ENCODE measurements at regions not wholly inside any gene's neighbourhood (a gene's known extent, or its start where the extent isn't known, plus 50 kb on each side); places are given as distances from the start of the nearest gene placed in this dataset.

DNA sequence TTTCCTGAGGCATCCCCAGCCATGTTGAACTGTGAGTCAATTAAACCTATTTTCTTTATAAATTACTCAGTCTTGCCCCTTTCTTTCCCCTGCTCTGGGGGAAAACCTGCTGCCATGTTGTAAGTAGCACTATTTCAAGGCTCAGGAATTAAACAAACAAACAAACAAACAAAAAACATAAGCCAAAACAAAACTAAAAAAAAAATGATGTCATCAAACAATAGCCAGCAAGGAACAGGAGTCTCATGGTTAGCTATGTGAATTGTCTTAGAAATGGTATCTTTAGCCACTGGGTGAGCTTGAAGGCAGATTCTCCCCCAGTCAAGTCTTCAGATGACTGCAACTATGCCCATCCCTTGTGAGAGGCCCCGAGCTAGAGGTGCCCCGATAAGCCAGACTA lies 823.4 kb upstream of the ZEB2 start:
- TF ChIP-seq, protein P1, sequence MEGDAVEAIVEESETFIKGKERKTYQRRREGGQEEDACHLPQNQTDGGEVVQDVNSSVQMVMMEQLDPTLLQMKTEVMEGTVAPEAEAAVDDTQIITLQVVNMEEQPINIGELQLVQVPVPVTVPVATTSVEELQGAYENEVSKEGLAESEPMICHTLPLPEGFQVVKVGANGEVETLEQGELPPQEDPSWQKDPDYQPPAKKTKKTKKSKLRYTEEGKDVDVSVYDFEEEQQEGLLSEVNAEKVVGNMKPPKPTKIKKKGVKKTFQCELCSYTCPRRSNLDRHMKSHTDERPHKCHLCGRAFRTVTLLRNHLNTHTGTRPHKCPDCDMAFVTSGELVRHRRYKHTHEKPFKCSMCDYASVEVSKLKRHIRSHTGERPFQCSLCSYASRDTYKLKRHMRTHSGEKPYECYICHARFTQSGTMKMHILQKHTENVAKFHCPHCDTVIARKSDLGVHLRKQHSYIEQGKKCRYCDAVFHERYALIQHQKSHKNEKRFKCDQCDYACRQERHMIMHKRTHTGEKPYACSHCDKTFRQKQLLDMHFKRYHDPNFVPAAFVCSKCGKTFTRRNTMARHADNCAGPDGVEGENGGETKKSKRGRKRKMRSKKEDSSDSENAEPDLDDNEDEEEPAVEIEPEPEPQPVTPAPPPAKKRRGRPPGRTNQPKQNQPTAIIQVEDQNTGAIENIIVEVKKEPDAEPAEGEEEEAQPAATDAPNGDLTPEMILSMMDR (IDR thresholded peaks at IDR 0.05; ENCODE audit: insufficient read depth, low read depth, low read length) = no peak
- no peak overlapping the region for H3K4me3 ChIP-seq (ENCODE audit: low read depth, low read length)
- DNase-seq (ENCODE audit: low read depth) = no peak

DNA sequence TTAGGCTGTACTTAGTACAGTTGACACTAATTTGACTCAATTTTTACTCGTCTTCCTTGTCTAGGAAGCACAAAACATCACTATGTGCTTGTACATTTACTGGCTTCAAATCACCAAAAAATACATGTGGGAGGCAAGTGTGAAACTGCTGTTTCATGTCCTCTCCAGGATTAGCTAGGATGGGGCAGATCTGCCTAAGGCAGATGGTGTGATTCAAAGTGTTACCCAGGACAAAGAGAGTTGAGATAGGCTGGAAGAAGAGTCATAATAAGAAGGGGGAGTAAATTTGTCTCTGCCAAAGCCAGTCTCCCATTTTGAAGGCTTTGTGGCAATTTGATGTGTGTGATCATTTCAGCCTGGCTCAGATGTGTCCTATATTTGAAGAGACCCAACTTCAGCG lies 821.6 kb upstream of the ZEB2 start:
- TF ChIP-seq, protein P1 (IDR thresholded peaks at IDR 0.05; ENCODE audit: insufficient read depth, low read depth, low read length) = no peak
- no peak overlapping the region for H3K4me3 ChIP-seq (ENCODE audit: low read depth, low read length)
- no peak for DNase-seq (ENCODE audit: low read depth)

DNA sequence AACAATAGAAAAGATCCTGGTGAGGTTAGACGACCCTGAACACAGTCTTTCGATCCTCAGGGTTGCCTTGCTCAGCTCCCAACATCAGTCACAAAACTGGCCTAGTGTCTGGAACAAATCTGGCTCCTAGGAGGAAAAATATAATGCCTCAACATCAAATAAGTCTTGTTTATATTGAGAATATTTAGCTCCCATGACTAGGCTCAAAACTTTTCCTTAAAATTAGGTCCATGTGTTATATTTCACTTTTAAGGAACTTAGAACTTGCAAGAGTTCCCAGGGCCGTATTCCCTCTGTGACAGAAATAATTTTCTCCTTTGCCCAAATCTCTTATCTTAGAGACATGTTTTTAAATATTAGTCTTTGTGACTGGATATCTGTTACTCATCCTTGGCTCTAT lies 819.7 kb upstream of the ZEB2 start:
- no peak overlapping the region for H3K4me3 ChIP-seq (ENCODE audit: low read depth, low read length)
- TF ChIP-seq, protein P1 (IDR thresholded peaks at IDR 0.05; ENCODE audit: insufficient read depth, low read depth, low read length) = no peak
- no peak for DNase-seq (ENCODE audit: low read depth)

DNA sequence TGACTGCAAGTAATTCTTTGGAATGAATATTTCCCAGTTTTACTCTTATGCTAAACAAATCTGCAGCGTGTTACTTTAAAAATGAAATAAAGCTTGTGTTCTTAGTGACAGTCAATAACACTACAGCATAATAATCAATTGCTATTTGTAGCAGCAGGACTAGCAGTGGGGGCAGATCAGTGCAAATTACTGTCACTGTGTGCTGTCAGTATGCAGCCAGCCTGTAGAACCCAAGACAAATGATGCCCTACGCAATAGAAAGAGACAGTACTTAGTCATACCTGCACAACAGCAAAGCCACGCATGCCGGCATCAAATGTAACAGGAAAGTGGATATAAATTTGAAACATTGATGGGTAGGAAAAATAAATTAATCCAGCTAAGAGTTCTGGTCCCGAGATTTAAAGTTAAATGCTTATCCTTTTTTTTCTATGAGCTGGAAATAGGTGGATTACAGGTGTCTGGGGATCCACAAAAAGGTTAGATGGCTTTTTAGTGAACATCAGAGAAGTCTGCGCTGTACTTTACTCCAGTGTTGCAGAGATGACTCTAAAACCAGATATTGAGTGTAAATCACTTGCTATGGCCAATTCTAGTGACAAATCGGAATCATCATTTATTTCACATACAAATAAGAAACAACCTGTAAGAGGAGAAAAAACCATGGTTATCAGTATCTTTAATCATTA lies 812.4 kb upstream of the ZEB2 start:
- TF ChIP-seq, protein P1 (IDR thresholded peaks at IDR 0.05; ENCODE audit: insufficient read depth, low read depth, low read length) = no peak
- no peak overlapping the region for H3K4me3 ChIP-seq (ENCODE audit: low read depth, low read length)
- DNase-seq (ENCODE audit: low read depth) = no peak

DNA sequence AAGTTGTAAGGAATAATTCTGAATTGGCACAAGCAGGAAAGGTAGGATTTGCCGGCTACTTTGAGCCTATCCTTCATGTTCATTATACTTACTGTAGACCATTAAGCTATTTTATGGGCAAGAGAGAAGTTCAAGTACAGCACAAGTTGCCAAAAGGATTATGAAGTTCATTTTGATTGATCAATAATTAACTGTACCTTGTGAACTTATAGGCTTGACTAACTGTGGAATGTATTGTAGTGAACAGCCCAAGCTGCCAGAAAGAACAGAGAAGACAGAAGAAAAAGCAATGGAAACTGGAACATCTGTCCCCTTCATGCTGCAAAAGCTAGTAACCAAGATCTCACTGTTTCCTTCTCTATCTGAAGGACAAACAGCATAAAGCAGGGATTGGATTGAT lies 810.1 kb upstream of the ZEB2 start:
- H3K4me3 ChIP-seq (ENCODE audit: low read depth, low read length) = no peak overlapping the region
- TF ChIP-seq, protein P1 (IDR thresholded peaks at IDR 0.05; ENCODE audit: insufficient read depth, low read depth, low read length) = no peak
- DNase-seq (ENCODE audit: low read depth) = no peak

DNA sequence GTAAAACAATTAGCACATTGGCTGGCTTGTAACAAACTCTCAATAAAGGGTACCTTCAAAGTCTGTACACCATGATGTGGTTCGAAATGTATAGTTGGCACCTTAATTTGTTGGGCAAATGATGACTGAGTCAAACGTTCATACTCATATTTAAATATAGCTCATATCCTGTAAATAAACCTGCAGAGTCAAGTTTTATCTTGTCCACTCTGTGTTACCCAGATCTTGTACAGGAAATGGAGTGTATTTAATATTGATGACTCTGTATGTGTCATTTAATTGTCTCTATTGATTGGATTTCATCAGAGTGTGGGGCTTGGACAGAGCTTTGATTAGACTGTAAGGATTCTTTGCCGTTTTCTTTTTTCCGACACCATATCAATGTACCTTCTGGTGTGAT lies 805.6 kb upstream of the ZEB2 start:
- DNase-seq (ENCODE audit: low read depth) = no peak
- TF ChIP-seq, protein P1 (IDR thresholded peaks at IDR 0.05; ENCODE audit: insufficient read depth, low read depth, low read length) = no peak
- H3K4me3 ChIP-seq (ENCODE audit: low read depth, low read length) = no peak overlapping the region

DNA sequence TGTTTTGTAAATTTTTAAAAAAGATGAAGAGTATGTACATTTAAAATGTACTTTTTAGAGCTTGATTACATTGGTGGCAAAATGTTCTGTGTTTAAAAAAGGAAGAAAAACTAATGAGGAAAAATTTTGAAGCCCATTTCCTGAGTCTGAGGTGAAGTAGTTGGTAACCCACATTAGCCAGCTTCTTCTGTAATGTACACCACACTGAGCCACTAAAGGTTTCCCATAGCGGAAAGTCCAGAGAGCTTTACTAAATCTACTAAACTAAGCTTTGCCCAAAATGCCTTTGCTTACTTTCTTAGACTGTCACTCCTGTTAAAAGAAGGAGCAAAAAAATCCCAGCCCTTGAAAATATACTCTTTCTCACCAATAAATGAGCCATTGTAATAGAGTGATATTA lies 804.8 kb upstream of the ZEB2 start:
- H3K4me3 ChIP-seq (ENCODE audit: low read depth, low read length) = no peak overlapping the region
- no peak for DNase-seq (ENCODE audit: low read depth)
- TF ChIP-seq, protein P1 (IDR thresholded peaks at IDR 0.05; ENCODE audit: insufficient read depth, low read depth, low read length) = no peak
